ENCODE measurements at regions not wholly inside any gene's neighbourhood (a gene's known extent, or its start where the extent isn't known, plus 50 kb on each side); places are given as distances from the start of the nearest gene placed in this dataset.

DNA sequence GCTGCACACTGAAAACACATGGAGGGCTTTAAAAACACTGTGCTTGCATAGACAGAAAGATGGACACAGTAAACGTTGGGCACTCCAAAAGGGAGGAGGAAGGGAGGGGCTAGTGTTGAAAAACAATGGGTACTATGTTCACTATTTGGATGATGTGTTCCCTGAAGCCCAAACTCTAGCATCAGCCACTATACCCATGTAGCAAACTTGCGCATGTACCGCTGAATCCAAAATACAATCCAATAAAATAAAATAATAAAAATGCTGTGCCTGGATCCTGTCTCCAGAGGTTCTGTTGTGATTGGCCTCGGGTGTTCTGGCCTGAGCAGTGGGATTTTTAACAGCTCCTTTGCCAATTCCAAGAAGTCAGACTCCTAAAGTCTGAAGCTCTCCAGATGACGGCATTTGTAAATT lies 166.0 kb downstream of the TMEM182 start:
- TF ChIP-seq POLR2A (IDR thresholded peaks at IDR 0.05) (no peak), EP300 (IDR thresholded peaks at IDR 0.05) (no peak), POLR2AphosphoS5 (IDR thresholded peaks at IDR 0.05) (no peak)
- TF ChIP-seq, protein P1, sequence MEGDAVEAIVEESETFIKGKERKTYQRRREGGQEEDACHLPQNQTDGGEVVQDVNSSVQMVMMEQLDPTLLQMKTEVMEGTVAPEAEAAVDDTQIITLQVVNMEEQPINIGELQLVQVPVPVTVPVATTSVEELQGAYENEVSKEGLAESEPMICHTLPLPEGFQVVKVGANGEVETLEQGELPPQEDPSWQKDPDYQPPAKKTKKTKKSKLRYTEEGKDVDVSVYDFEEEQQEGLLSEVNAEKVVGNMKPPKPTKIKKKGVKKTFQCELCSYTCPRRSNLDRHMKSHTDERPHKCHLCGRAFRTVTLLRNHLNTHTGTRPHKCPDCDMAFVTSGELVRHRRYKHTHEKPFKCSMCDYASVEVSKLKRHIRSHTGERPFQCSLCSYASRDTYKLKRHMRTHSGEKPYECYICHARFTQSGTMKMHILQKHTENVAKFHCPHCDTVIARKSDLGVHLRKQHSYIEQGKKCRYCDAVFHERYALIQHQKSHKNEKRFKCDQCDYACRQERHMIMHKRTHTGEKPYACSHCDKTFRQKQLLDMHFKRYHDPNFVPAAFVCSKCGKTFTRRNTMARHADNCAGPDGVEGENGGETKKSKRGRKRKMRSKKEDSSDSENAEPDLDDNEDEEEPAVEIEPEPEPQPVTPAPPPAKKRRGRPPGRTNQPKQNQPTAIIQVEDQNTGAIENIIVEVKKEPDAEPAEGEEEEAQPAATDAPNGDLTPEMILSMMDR (IDR thresholded peaks at IDR 0.05): no peak
